Loucy (cell line): ENCODE measurements at regions not wholly inside any gene's neighbourhood (a gene's known extent, or its start where the extent isn't known, plus 50 kb on each side); places are given as distances from the start of the nearest gene placed in this dataset.

Source experiments
- H2AFZ ChIP-seq: fragments of 200-600 bp; sonication (generic); 2 replicates; pipeline ENCODE4 v1.6.0; 2016; ENCODE audit warnings: antibody characterized with exemption, mild to moderate bottlenecking, low read length, moderate library complexity
- H3F3A ChIP-seq: fragments of 200-600 bp; 2 replicates; pipeline ENCODE4 v1.6.0; 2016; ENCODE audit warnings: antibody characterized with exemption, low read depth, mild to moderate bottlenecking
- H3K27me3 ChIP-seq: fragments of 200-600 bp; sonication (generic); 2 replicates; pipeline ENCODE4 v1.6.1; 2014; ENCODE audit warnings: low read length, mild to moderate bottlenecking; ENCODE audit not compliant: insufficient read depth, poor library complexity, severe bottlenecking
- H3K36me3 ChIP-seq: fragments of 200-600 bp; sonication (generic); 2 replicates; pipeline ENCODE4 v1.6.1; 2016; ENCODE audit warnings: low read length; ENCODE audit not compliant: insufficient read depth
- H3K4me1 ChIP-seq: fragments of 200-600 bp; sonication (generic); 2 replicates; pipeline ENCODE4 v1.5.1; 2014; ENCODE audit warnings: low read length, mild to moderate bottlenecking; ENCODE audit not compliant: insufficient read depth, poor library complexity, severe bottlenecking
- H3K4me2 ChIP-seq: fragments of 200-600 bp; sonication (generic); 2 replicates; pipeline ENCODE4 v1.6.0; 2014; ENCODE audit warnings: antibody characterized with exemption, low read length, low read depth, mild to moderate bottlenecking; ENCODE audit not compliant: poor library complexity, severe bottlenecking
- H3K4me3 ChIP-seq: fragments of 200-600 bp; sonication (generic); 2 replicates; pipeline ENCODE4 v1.5.1; 2014; ENCODE audit warnings: low read length, mild to moderate bottlenecking, mixed read lengths; ENCODE audit not compliant: poor library complexity, severe bottlenecking
- H3K79me2 ChIP-seq: fragments of 200-600 bp; sonication (generic); 2 replicates; pipeline ENCODE4 v1.6.1; 2014; ENCODE audit warnings: low read length; ENCODE audit not compliant: insufficient read depth
- H3K9ac ChIP-seq: fragments of 200-600 bp; sonication (generic); 2 replicates; pipeline ENCODE4 v1.6.0; 2014; ENCODE audit warnings: mild to moderate bottlenecking, low read depth, low read length, moderate library complexity; ENCODE audit not compliant: poor library complexity, severe bottlenecking
- H3K9me2 ChIP-seq: fragments of 200-600 bp; sonication (generic); replicated peaks from 2 replicates; pipeline ENCODE4 v1.6.1; 2016; ENCODE audit warnings: low read depth, low read length, mixed read lengths
- H3K9me3 ChIP-seq: fragments of 200-600 bp; sonication (generic); 2 replicates; pipeline ENCODE4 v1.6.1; 2014; ENCODE audit warnings: mild to moderate bottlenecking, antibody characterized with exemption, low read length, low read depth; ENCODE audit not compliant: insufficient read depth
- H4K20me1 ChIP-seq: fragments of 200-600 bp; sonication (generic); 2 replicates; pipeline ENCODE4 v1.6.0; 2014; ENCODE audit warnings: antibody characterized with exemption, low read length, mild to moderate bottlenecking; ENCODE audit not compliant: insufficient read depth, poor library complexity, severe bottlenecking
- CTCF ChIP-seq: fragments of 200-600 bp; sonication (generic); conservative IDR thresholded peaks from 2 replicates; pipeline ENCODE4 v1.5.1; 2014; ENCODE audit warnings: mild to moderate bottlenecking, antibody characterized with exemption, low read length
- EZH2phosphoT487 ChIP-seq: fragments of 200-600 bp; IDR thresholded peaks from 2 replicates; pipeline ENCODE4 v1.6.1; 2018; ENCODE audit warnings: antibody characterized with exemption, mild to moderate bottlenecking, moderate library complexity, borderline replicate concordance

GRCh38 chr6:133683308-133683580, 205.7 kb upstream of the TCF21 start:
- Histone ChIP-seq H3K9ac (no peak overlapping the region), H3F3A (no peaks in the 10 kb centered on the region), H3K9me3 (no peaks in the 10 kb centered on the region), H3K27me3 (no peaks in the 10 kb centered on the region), H3K4me1 (no peaks in the 10 kb centered on the region), H3K9me2 (no peaks in the 10 kb centered on the region), H2AFZ (no peak overlapping the region), H3K36me3 (no peaks in the 10 kb centered on the region), H4K20me1 (no peaks in the 10 kb centered on the region), H3K79me2 (no peaks in the 10 kb centered on the region), H3K4me2 (no peak overlapping the region), H3K4me3 (no peak overlapping the region)
- no peak for TF ChIP-seq CTCF
- no peak for TF ChIP-seq EZH2phosphoT487

- no peaks in the 10 kb centered on the region for H3K27me3 ChIP-seq
- no peaks in the 10 kb centered on the region for H3K79me2 ChIP-seq
- no peaks in the 10 kb centered on the region for H3K9me2 ChIP-seq
- no peaks in the 10 kb centered on the region for H4K20me1 ChIP-seq
- no peak overlapping the region for H3K9ac ChIP-seq
- H3K36me3 ChIP-seq, result no peaks in the 10 kb centered on the region
- H3K4me3 ChIP-seq, result no peak overlapping the region
- TF ChIP-seq CTCF (no peak), EZH2phosphoT487 (no peak)
- no peak overlapping the region for H3K4me2 ChIP-seq
- H3K4me1 ChIP-seq, result no peaks in the 10 kb centered on the region
- no peak overlapping the region for H2AFZ ChIP-seq
- H3K9me3 ChIP-seq, result no peaks in the 10 kb centered on the region
- H3F3A ChIP-seq, result no peaks in the 10 kb centered on the region
These were observed 205.3 kb upstream of the TCF21 start for GRCh38 chr6:133683606-133684005.

GRCh38 chr6:133688705-133689492, 200.0 kb upstream of the TCF21 start:
- no peaks in the 10 kb centered on the region for H4K20me1 ChIP-seq
- no peaks in the 10 kb centered on the region for H3K4me1 ChIP-seq
- no peaks in the 10 kb centered on the region for H3F3A ChIP-seq
- H3K36me3 ChIP-seq, result no peaks in the 10 kb centered on the region
- H3K4me2 ChIP-seq, result no peak overlapping the region
- H3K9me2 ChIP-seq, result no peaks in the 10 kb centered on the region
- no peaks in the 10 kb centered on the region for H3K9me3 ChIP-seq
- no peak overlapping the region for H3K4me3 ChIP-seq
- no peaks in the 10 kb centered on the region for H3K79me2 ChIP-seq
- TF ChIP-seq CTCF (no peak), EZH2phosphoT487 (no peak)
- no peaks in the 10 kb centered on the region for H3K27me3 ChIP-seq
- no peak overlapping the region for H2AFZ ChIP-seq
- H3K9ac ChIP-seq, result no peak overlapping the region
